ENCODE measurements at regions not wholly inside any gene's neighbourhood (a gene's known extent, or its start where the extent isn't known, plus 50 kb on each side); places are given as distances from the start of the nearest gene placed in this dataset.
"Not testable (repeated sequence)": the region's sequence is repeated elsewhere in the genome, so short reads cannot be mapped to it uniquely, and the experiment has no call there.

DNA sequence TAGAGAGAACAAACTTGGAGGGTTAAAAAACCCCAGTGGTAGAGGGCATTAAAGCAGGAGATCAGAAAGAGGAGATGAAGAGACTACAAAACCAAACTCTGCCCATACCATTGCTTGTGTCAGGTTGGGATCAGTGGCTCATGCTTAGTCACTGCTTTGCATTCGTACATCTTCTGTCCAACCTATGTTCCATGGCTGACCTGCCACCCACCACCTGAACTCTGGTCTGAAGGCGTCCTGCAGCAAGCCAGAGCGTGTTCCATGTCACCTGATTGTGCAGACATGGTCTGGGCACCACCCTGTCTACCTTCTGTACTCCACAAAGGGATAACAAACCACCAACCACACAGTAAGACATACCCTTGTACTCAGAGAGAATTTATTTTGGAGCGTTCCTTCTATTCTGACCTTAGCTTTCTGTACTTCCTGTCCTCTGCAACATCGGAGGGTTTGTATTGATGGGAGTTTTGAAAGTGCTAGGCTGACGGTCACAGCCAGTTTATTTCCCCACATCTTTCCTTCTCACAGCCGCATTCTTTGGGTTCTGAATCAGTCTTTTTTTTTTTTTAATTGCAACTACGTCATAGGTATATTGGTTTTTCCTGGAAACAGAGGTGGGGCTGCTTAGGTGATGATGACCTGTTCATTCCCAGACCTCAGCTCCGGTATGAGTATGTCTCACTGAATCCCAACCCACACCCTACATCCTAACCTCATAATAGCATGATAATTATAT lies 88.3 kb downstream of the SOWAHC start:
- Mint-ChIP-seq H3K27ac (peak overlapping the region; percentile 83), H3K9me3 (no peaks in the 10 kb centered on the region), H3K4me1 (peaks cover 7% of the 10 kb centered on the region), H3K4me3 (peak overlapping the region; percentile 33), H3K27me3 (peaks cover 32% of the 10 kb centered on the region), H3K36me3 (ENCODE audit: low read depth) (no peaks in the 10 kb centered on the region)
- ATAC-seq (replicated peaks), result peak; percentile 81

DNA sequence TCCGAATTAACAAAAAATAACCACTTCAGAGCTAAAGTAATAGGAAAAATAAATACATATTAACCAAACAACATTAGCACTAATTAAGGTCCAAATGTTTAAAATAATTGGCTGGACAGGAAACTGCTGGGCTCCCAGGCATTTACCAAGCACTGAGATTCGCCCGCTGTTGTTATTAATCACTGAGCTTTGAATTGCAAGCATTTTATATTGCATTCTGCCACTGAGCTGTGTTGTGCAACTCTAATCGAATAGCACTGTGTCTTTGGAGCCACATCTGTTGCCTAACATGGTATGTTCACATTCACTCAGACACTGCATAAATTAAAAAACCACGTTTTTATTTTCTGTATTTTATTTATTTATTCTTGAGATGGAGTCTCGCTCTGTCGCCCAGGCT lies 88.9 kb downstream of the SOWAHC start:
- no peak for ATAC-seq (replicated peaks)
- H3K27ac Mint-ChIP-seq, result peak overlapping the region; percentile 83

DNA sequence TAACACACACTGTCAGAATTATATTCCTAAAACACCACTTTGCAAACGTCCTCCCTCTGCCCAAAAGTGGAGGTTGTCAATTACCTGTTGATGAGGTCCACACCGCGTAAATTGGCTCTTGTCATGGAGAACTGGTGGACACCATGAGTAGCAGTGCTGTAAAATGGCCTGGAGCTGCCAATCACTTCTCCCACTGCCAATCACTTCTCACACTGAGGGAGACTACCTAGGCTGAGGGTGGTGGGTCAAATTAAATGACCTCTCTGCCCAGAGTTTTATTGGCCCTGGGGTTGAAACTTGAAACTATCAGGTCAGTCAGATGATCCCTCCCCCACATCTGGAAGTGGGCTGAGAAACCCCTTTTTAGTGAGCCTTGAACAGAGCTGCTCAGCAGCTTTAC lies 89.6 kb downstream of the SOWAHC start:
- Mint-ChIP-seq H3K9me3 (no peaks in the 10 kb centered on the region), H3K27ac (no peak overlapping the region), H3K27me3 (peaks cover 29% of the 10 kb centered on the region), H3K4me3 (no peak overlapping the region), H3K4me1 (peaks cover 7% of the 10 kb centered on the region), H3K36me3 (ENCODE audit: low read depth) (no peaks in the 10 kb centered on the region)
- ATAC-seq (replicated peaks), result no peak

More for the DNA sequence above, 88.9 kb downstream of the SOWAHC start:
- H3K27me3 Mint-ChIP-seq, result peaks cover 29% of the 10 kb centered on the region
- no peaks in the 10 kb centered on the region for H3K36me3 Mint-ChIP-seq (ENCODE audit: low read depth)
- H3K9me3 Mint-ChIP-seq, result no peaks in the 10 kb centered on the region
- H3K4me1 Mint-ChIP-seq, result peaks cover 7% of the 10 kb centered on the region
- H3K4me3 Mint-ChIP-seq, result no peak overlapping the region

DNA sequence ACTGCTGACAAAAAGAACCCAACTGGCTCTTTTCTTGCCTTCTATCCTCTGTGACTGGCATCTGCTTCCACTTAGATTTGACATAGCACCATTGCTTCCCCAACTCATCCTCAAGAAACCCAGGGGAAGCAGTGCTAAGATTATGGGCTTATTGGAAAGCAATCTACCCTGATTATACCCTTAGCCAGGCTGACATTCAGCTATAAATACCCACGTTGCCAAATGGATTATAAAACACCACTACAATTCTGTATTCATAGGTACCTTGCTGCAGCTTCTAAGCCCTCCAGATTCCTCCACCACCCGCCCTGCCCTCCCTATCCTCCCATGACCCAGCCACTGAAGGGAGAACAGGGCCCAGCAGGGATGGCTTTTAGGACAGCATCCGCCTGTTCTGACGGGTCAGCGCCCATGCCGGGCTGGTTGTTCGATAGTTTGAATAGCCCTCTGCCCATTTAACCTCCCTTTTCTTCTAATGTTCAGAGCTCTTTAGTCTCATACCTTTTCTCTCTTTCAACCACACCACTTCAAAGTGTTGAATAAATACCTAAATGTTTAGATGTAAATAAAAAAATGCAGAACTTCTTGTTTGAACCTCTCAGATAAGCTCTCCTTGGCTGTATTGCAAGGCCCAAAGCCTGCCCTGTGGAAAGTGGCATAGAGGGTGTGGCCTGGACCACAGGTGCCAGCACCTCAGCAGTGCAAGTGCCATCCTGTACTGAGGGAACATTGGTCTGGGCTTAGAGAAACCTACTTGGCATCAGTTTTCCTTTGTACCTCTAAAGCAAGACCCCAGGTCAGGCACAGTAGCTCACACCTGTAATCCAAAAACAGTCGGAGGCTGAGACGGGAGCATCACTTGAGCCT lies 86.6 kb upstream of the RGPD5 start:
- Mint-ChIP-seq H3K4me3 (no peak overlapping the region), H3K27me3 (no peaks in the 10 kb centered on the region), H3K36me3 (ENCODE audit: low read depth) (no peaks in the 10 kb centered on the region), H3K9me3 (no peaks in the 10 kb centered on the region), H3K27ac (no peak overlapping the region), H3K4me1 (peaks cover 3% of the 10 kb centered on the region)
- no peak for ATAC-seq (replicated peaks)

DNA sequence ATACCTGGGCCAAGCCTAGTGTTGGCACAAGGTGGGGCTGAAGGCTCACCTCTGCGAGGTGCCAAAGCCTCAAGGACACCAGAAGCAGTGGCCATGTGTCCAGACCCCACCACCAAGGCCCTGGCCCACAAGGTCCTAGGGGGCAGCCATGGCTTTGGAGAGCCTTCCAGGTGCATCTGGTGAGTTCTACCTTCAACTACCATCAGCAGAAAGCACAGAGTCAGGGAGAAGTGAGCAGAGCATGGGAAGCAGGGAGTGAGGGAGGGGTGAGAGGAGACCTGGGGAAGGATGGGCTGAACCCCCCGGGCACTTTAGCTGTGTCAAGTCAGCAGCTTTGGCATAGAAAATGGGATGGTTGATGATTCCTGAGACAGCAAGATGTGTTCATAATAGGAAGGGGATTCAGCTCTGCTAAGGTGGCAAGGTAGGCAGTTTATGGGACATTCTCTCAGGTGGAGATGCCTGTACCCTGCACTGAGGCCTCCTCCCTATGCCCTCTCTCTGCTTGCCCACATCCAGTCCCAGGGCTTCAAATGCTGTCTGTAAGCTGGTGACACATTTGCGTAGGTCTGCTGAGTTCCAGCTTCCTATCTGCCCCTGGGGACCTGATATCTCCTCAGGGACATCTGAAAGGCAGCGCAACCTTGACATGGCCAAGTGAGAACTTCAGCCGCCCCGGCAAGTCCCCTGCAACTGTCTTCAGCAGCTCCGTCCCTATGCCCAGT lies 83.4 kb upstream of the RGPD5 start:
- H3K4me3 Mint-ChIP-seq, result no peak overlapping the region
- no peaks in the 10 kb centered on the region for H3K36me3 Mint-ChIP-seq (ENCODE audit: low read depth)
- no peaks in the 10 kb centered on the region for H3K4me1 Mint-ChIP-seq
- no peaks in the 10 kb centered on the region for H3K27me3 Mint-ChIP-seq
- no peak overlapping the region for H3K27ac Mint-ChIP-seq
- no peak for ATAC-seq (replicated peaks)
- H3K9me3 Mint-ChIP-seq, result no peaks in the 10 kb centered on the region

DNA sequence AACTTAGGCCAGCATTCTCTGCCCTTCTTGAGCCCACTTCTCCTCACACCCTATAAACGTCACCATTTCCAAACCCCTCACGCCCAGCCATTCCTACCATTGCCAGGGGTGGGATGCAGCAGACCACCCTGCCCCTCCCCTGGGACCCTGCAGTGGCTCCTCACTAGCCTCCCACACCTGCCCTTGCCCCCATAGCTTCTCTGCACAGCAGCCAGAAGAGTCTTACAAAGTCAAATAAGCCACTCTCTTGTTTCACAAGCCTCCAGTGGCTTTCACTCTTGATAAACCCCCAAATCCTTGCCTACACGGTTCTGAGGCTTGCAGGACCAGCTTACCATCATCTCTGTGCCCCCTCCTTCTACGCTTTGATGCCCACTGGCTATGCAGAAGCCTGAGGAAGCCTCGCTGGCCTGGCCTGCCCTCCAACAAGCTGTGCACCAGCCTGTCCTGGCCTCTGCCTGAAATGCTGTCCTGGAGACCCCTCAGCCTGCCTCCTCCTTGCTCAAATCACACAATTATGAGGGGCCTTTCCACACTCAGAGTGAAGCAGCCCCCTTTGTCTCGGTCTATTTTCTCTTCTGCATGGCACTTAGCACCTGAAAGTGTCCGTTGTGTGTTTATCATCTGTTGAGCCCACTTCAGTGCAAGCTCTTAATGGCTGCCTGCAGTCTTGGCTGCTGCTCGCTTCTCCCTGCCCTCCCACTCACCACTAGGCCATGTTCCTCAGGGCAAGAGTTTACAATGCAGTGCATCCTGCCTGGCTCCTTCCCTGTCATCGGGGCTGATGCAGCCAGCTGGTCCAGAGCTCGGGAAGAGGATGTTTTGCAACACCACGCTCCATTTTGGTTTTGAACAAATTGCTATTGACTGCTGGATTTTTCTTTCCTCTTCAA lies 82.6 kb upstream of the RGPD5 start:
- peaks cover 3% of the 10 kb centered on the region for H3K27me3 Mint-ChIP-seq
- ATAC-seq (replicated peaks), result no peak
- H3K27ac Mint-ChIP-seq, result no peak overlapping the region
- no peaks in the 10 kb centered on the region for H3K36me3 Mint-ChIP-seq (ENCODE audit: low read depth)
- no peak overlapping the region for H3K4me3 Mint-ChIP-seq
- no peaks in the 10 kb centered on the region for H3K4me1 Mint-ChIP-seq
- no peaks in the 10 kb centered on the region for H3K9me3 Mint-ChIP-seq

DNA sequence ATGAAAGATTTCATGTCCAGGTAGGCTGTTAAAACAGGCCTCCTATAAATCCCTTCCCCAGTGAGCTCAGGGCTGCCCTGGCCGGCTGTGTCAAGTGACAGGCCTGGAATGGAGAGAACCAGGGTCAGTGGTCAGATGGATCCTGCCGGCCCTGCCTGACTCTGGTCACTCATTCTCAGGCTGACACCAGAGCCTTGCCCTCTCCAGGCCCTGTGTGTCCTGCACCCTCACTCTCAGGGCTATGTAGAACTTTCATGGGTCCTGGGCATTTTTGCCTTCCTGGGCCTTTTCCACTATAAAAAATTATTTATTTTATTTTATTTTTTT lies 82.0 kb upstream of the RGPD5 start:
- Mint-ChIP-seq H3K4me1 (no peaks in the 10 kb centered on the region), H3K4me3 (no peak overlapping the region), H3K27me3 (peaks cover 3% of the 10 kb centered on the region), H3K27ac (no peak overlapping the region), H3K9me3 (no peaks in the 10 kb centered on the region), H3K36me3 (ENCODE audit: low read depth) (no peaks in the 10 kb centered on the region)
- no peak for ATAC-seq (replicated peaks)

DNA sequence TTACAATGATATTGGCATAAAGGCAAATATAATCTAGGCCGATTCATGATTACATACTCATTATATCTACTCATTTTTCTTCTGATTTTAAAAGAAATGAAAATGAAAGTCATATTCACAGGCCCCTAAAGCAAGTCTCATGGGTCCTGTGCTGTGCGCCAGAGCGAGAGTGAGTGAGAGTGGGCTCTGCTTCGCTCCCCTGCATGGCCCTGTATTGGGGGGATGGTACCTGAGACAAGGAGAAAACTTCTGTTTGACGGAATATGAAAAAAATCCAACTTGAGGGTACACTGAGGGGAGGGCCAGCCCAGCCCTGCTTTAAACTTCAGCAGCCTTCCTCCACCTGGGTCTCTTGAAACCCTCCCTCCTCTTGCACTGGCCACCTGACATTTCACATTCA lies 81.4 kb upstream of the RGPD5 start:
- Mint-ChIP-seq H3K36me3 (ENCODE audit: low read depth) (no peaks in the 10 kb centered on the region), H3K9me3 (no peaks in the 10 kb centered on the region), H3K27me3 (peaks cover 3% of the 10 kb centered on the region), H3K27ac (no peak overlapping the region), H3K4me1 (no peaks in the 10 kb centered on the region), H3K4me3 (no peak overlapping the region)
- ATAC-seq (replicated peaks), result no peak

DNA sequence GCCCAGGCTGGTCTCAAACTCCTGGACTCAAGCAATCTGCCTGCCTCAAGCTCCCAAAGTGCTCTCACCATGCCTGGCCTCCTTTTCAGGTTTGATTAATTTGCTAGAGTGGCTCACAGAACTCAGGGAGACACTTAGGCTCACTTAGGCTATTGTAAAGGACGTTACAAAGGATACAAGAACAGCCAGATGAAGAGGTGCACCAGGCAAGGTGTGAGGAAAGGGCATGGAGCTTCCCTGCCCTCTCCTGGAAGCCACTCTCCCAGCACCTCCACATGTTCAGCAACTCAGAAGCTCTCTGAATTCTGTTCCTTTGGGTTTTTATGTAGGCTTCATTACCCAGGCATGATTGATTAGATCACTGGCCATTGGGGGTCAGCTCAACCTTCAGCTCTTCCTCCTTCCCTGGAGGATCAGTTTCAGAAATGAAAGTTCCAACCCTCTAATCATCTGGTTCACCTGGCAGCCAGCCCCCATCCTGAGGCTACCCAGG lies 78.7 kb upstream of the RGPD5 start:
- Mint-ChIP-seq H3K9me3 (no peaks in the 10 kb centered on the region), H3K27me3 (peaks cover 3% of the 10 kb centered on the region), H3K36me3 (ENCODE audit: low read depth) (no peaks in the 10 kb centered on the region), H3K27ac (no peak overlapping the region), H3K4me3 (no peak overlapping the region), H3K4me1 (no peaks in the 10 kb centered on the region)
- ATAC-seq (replicated peaks), result peak; percentile 34

DNA sequence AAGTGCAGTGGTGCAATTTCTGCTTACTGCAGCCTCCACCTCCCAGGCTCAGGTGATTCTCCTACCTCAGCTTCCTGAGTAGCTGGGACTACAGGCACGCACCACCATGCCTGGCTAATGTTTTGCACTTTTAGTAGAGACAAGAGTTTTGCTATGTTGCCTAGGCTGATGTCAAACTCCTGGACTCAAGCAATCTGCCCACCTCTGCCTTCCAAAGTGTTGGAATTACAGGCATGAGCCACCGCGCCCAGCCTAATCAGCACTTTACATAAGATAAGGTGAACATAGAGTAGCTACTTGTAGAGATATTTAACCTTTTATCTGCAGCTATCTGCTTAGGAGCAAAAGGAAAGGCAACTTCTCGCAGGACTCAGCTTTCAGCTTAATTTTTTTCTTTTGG lies 77.5 kb upstream of the RGPD5 start:
- H3K9me3 Mint-ChIP-seq; H3K27me3 Mint-ChIP-seq; ATAC-seq (replicated peaks); H3K4me1 Mint-ChIP-seq; H3K4me3 Mint-ChIP-seq; H3K36me3 Mint-ChIP-seq (ENCODE audit: low read depth); H3K27ac Mint-ChIP-seq: not testable (repeated sequence)

DNA sequence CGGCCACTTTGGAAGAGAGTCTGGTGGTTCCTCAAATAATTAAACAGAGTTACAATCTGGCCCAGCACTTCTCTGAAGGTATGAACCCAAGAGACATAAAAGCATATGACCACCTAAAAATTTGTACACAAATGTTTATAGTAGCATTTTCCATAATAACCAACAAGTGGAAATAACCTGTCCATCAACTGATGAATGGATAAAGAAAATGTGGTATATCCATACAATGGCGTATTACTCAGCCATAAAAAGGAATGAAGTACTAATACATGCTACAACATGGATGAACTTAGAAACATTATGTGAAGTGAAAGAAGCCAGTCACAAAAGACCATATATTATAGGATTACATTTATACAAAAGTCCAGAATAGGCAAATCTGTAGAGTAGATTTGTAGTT lies 76.0 kb upstream of the RGPD5 start:
- Mint-ChIP-seq H3K4me1 (no peaks in the 10 kb centered on the region), H3K9me3 (no peaks in the 10 kb centered on the region), H3K36me3 (ENCODE audit: low read depth) (no peaks in the 10 kb centered on the region), H3K27me3 (peaks cover 3% of the 10 kb centered on the region), H3K4me3 (no peak overlapping the region), H3K27ac (no peak overlapping the region)
- no peak for ATAC-seq (replicated peaks)

DNA sequence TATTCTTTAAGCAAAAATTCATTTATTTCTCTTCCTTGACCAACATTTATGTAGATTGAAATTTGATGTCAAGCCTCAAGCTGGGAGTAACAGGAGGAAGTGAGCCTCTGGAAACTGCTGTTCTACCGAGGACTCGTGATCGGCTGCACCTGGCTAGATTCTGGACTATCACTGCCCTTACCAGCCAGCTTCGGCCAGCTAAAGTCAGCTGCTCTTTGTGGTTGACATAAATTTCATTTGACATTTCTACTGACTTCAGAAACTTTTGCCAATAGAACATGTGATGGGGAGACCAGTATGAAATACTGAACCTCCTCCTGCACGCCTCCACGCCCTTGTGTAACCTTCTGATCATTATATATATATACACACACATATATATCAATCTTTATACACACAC lies 74.2 kb upstream of the RGPD5 start:
- Mint-ChIP-seq H3K9me3 (no peaks in the 10 kb centered on the region), H3K36me3 (ENCODE audit: low read depth) (no peaks in the 10 kb centered on the region), H3K27me3 (peaks cover 6% of the 10 kb centered on the region), H3K27ac (no peak overlapping the region), H3K4me3 (no peak overlapping the region), H3K4me1 (no peaks in the 10 kb centered on the region)
- ATAC-seq (replicated peaks), result no peak

DNA sequence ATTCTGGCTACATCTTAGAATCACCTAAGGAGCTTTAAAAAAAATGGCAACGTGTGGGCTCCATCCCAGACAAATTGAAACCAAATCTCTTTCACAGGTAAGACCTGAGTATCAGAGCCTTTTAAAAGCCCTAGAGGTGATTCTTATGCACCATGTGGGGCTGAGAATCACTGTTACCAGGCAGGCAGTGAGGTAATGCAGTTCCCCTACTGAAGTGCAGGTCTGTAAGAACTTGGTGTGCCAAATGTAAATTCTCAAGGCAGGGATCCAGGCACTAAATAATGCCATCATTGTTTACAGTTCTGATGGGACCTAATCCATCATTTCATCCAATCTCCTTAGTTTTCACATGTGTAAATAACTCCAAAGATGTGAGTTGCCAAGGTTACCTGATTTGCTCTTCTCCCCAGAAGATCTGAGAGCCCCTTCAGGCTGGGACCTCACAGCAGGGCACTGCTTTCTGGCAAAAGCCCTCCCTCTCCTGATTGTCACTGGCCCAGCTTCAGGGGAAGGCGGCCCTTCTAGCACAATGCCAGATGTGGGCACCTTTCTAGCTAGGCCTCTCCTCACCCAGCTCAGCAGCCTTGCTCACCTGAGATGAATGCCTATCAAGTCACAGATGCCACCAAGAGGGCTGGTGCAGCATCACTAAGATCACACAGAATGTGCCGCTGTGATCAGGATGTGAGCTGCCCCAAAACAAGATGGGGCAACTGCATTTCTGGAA lies 73.6 kb upstream of the RGPD5 start:
- ATAC-seq (replicated peaks), result no peak
- Mint-ChIP-seq H3K36me3 (ENCODE audit: low read depth) (no peaks in the 10 kb centered on the region), H3K27ac (no peak overlapping the region), H3K9me3 (no peaks in the 10 kb centered on the region), H3K27me3 (peaks cover 11% of the 10 kb centered on the region), H3K4me1 (no peaks in the 10 kb centered on the region), H3K4me3 (no peak overlapping the region)

Measured in activated T-helper 17 cell treated with anti-CD3 and anti-CD28 coated beads, Interleukin-2, amount 50 U/mL, for 72 hours (primary cell).